Activated CD8-positive, alpha-beta T cell treated with anti-CD3 and anti-CD28 coated beads for 36 hours (primary cell): ENCODE measurements at regions not wholly inside any gene's neighbourhood (a gene's known extent, or its start where the extent isn't known, plus 50 kb on each side); places are given as distances from the start of the nearest gene placed in this dataset.

Experiments used
- ATAC-seq: fragments of 200-7000 bp; cut with Tn5 transposase; one replicate; pipeline ENCODE4 v1.10.0; 2021; ENCODE audit warnings: mild to moderate bottlenecking, moderate library complexity
- CTCF ChIA-PET: fragments of 350-600 bp; sonication (Branson Sonifier 250); formaldehyde crosslinking; loops from one replicate; lab custom pipeline; 2021; ENCODE audit warnings: antibody characterized with exemption; lab: Charles Lee
- POLR2A ChIA-PET: fragments of 350-600 bp; sonication (Branson Sonifier 250); formaldehyde crosslinking; loops from one replicate; lab custom pipeline; 2021; ENCODE audit warnings: antibody characterized with exemption; lab: Charles Lee
- DNase-seq: peaks from one replicate; pipeline ENCODE4 v3.0.0-alpha.2; 2020
- H3K27ac Mint-ChIP-seq: one replicate; pipeline ENCODE4 v1.8.0; 2021; ENCODE audit warnings: mild to moderate bottlenecking, mixed read lengths
- H3K27me3 Mint-ChIP-seq: one replicate; pipeline ENCODE4 v1.8.0; 2021; ENCODE audit warnings: mixed read lengths
- H3K36me3 Mint-ChIP-seq: one replicate; pipeline ENCODE4 v1.8.0; 2021; ENCODE audit warnings: low read depth, mixed read lengths
- H3K4me1 Mint-ChIP-seq: one replicate; pipeline ENCODE4 v1.8.0; 2021; ENCODE audit warnings: low read depth, mixed read lengths
- H3K4me3 Mint-ChIP-seq: one replicate; pipeline ENCODE4 v1.8.0; 2021; ENCODE audit warnings: mild to moderate bottlenecking, moderate library complexity, mixed read lengths
- H3K9me3 Mint-ChIP-seq: one replicate; pipeline ENCODE4 v1.8.0; 2021; ENCODE audit warnings: mixed read lengths
- intact Hi-C: fragments of 100-400 bp; cut with micrococcal nuclease; formaldehyde crosslinking; loops from one replicate; pipeline ENCODE4 v1.10.0; 2022
- TF ChIP-seq, protein P1 (sequence below): fragments of 200-600 bp; IDR thresholded peaks from one replicate; pipeline ENCODE4 v1.8.0; 2022; ENCODE audit warnings: antibody characterized with exemption, mild to moderate bottlenecking

DNA sequence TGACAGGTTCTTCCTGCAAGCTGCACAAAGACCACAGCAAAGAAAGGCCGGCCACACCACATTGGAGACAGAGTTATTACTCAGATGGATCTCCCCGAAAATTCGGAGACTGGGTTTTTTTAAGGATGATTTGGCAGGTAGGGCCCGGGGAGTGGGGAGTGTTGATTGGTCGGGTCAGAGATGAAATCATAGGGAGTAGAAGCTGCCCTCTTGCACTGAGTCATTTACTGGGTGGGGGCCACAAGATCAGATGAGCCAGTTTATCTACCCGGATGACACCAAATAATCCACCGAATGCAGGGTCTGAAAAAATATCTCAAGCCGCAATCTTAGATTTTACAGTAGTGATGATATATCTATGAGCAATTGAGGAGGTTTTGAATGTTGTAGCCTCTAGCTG lies 401.8 kb upstream of the FAT3 start:
- TF ChIP-seq, protein P1, sequence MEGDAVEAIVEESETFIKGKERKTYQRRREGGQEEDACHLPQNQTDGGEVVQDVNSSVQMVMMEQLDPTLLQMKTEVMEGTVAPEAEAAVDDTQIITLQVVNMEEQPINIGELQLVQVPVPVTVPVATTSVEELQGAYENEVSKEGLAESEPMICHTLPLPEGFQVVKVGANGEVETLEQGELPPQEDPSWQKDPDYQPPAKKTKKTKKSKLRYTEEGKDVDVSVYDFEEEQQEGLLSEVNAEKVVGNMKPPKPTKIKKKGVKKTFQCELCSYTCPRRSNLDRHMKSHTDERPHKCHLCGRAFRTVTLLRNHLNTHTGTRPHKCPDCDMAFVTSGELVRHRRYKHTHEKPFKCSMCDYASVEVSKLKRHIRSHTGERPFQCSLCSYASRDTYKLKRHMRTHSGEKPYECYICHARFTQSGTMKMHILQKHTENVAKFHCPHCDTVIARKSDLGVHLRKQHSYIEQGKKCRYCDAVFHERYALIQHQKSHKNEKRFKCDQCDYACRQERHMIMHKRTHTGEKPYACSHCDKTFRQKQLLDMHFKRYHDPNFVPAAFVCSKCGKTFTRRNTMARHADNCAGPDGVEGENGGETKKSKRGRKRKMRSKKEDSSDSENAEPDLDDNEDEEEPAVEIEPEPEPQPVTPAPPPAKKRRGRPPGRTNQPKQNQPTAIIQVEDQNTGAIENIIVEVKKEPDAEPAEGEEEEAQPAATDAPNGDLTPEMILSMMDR, result no peak
- ATAC-seq (no peak), DNase-seq (no peak)
- no peak overlapping the region for H3K4me3 Mint-ChIP-seq
- ChIA-PET CTCF (no interaction called here), POLR2A (no interaction called here)
- intact Hi-C loops, result no loop called here
- no peaks in the 10 kb centered on the region for H3K27me3 Mint-ChIP-seq
- no peak overlapping the region for H3K27ac Mint-ChIP-seq
- peaks cover 2% of the 10 kb centered on the region for H3K9me3 Mint-ChIP-seq
- no peaks in the 10 kb centered on the region for H3K36me3 Mint-ChIP-seq
- H3K4me1 Mint-ChIP-seq, result no peaks in the 10 kb centered on the region

DNA sequence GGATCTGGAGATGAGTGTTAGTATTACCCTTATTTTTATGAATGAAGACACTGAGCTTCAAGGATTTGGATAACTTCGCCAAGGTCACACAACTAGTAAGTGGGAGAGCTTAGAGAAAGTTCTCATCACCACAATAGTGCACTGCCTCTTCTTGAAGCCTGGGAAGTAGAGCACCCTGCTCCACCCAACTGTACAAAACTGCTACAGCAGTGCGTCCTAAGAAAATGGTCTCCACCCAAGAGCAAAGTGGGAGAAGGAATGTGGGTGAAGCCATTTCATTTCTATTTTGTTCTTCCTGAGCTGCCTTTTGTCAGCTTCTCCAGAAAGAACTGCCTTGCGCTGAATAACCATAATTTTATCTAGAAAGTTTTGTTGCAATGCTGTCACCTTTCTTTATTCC lies 403.9 kb upstream of the FAT3 start:
- H3K4me3 Mint-ChIP-seq, result no peak overlapping the region
- intact Hi-C loops, result no loop called here
- no peak for ATAC-seq
- H3K36me3 Mint-ChIP-seq, result no peaks in the 10 kb centered on the region
- CTCF ChIA-PET, result no interaction called here
- no peak overlapping the region for H3K27ac Mint-ChIP-seq
- no peak for DNase-seq
- TF ChIP-seq, protein P1, result no peak
- POLR2A ChIA-PET, result no interaction called here
- H3K27me3 Mint-ChIP-seq, result no peaks in the 10 kb centered on the region
- H3K9me3 Mint-ChIP-seq, result peaks cover 2% of the 10 kb centered on the region
- H3K4me1 Mint-ChIP-seq, result no peaks in the 10 kb centered on the region

DNA sequence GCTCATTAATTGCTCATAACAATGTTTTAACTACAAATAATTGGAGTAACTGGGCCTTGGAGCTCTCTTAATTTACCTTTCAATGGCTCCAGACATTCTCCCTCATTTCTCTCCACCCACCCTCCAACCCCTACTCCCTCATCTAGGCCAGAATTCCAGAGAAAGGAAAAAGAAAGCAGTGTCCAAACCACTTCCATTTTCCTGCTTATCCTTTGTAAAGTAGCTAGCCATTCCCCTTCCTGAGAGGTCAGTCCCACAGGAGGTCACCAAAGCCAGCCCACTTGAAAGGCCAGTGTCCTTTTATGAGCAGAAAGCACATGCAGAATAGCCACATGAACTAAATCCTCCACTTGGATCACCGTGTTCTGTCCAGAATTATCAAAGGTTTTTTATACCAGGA lies 404.8 kb upstream of the FAT3 start:
- ChIA-PET CTCF (no interaction called here), POLR2A (no interaction called here)
- H3K27me3 Mint-ChIP-seq, result no peaks in the 10 kb centered on the region
- ATAC-seq (no peak), DNase-seq (no peak)
- H3K4me3 Mint-ChIP-seq, result no peak overlapping the region
- TF ChIP-seq, protein P1, result no peak
- H3K36me3 Mint-ChIP-seq, result no peaks in the 10 kb centered on the region
- H3K27ac Mint-ChIP-seq, result no peak overlapping the region
- peaks cover 2% of the 10 kb centered on the region for H3K9me3 Mint-ChIP-seq
- intact Hi-C loops, result no loop called here
- H3K4me1 Mint-ChIP-seq, result no peaks in the 10 kb centered on the region

DNA sequence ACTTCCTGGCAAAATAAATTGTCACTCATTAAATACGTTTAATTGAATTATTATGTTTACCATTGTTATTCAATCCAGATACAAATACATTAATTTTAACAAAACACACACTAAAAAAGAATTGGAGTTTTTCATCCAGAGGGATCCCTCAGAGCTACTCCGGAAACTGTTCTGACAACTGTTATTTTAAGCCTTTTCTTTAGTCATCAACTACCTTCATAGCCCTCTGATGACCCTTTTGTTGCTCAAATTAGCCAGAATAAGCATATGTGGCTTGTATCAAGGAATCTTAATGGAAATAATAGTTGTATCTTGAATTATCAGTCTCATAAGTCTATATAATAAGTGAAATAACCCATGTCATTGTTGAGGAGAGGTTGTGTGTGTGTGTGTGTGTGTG lies 405.4 kb upstream of the FAT3 start:
- peaks cover 2% of the 10 kb centered on the region for H3K9me3 Mint-ChIP-seq
- ChIA-PET POLR2A (no interaction called here), CTCF (no interaction called here)
- ATAC-seq (no peak), DNase-seq (no peak)
- H3K27me3 Mint-ChIP-seq, result no peaks in the 10 kb centered on the region
- H3K27ac Mint-ChIP-seq, result no peak overlapping the region
- no peaks in the 10 kb centered on the region for H3K36me3 Mint-ChIP-seq
- TF ChIP-seq, protein P1, result no peak
- intact Hi-C loops, result no loop called here
- H3K4me3 Mint-ChIP-seq, result no peak overlapping the region
- no peaks in the 10 kb centered on the region for H3K4me1 Mint-ChIP-seq

DNA sequence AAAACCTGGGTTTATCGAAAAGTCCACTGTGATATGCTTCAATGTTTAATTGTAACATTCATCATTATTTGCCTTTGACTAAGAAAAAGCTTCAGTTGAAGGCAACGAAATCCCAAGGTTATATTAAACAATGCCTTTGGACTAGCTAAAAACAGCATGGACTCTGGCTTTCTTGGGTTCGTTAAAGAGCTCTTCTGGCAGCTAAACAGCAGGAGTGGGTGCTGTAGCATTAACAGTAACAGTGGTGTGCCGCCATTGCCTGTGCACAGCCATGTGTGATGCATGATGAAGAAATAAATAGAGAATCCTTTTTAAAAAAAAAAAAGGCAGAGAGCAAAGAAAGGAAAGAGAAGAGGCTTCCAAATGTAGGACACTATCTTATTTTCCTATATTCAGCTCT lies 406.6 kb upstream of the FAT3 start:
- Mint-ChIP-seq H3K4me3 (no peak overlapping the region), H3K4me1 (no peaks in the 10 kb centered on the region), H3K36me3 (no peaks in the 10 kb centered on the region), H3K27ac (no peak overlapping the region), H3K9me3 (peaks cover 2% of the 10 kb centered on the region), H3K27me3 (no peaks in the 10 kb centered on the region)
- CTCF ChIA-PET, result no interaction called here
- TF ChIP-seq, protein P1, result no peak
- DNase-seq (no peak), ATAC-seq (no peak)
- POLR2A ChIA-PET, result interaction anchor here (0.6 kb wide), 1 partner anchor 10 kb away, joined by 4 read pairs; no protein-coding TSS in a partner anchor
- intact Hi-C loops, result no loop called here
